Coronary artery (tissue), 2 donors: ENCODE measurements at regions not wholly inside any gene's neighbourhood (a gene's known extent, or its start where the extent isn't known, plus 50 kb on each side); places are given as distances from the start of the nearest gene placed in this dataset.

Experiments
- DNase-seq: peaks from one replicate; pipeline ENCODE4 v3.0.0-alpha.2; 2017; ENCODE audit warnings: low spot score
- H3K27ac ChIP-seq, 2 donors: fragments of 200-600 bp; sonication (generic); one replicate each; pipeline ENCODE4 v1.5.1; 2016 to 2019
- H3K4me3 ChIP-seq: fragments of 200-600 bp; sonication (generic); 2 replicates; pipeline ENCODE4 v1.5.1; 2016; ENCODE audit warnings: mild to moderate bottlenecking, moderate library complexity
- CTCF ChIP-seq: fragments of 200-600 bp; sonication (generic); IDR thresholded peaks from one replicate; pipeline ENCODE4 v1.5.1; 2019; ENCODE audit warnings: antibody characterized with exemption

DNA sequence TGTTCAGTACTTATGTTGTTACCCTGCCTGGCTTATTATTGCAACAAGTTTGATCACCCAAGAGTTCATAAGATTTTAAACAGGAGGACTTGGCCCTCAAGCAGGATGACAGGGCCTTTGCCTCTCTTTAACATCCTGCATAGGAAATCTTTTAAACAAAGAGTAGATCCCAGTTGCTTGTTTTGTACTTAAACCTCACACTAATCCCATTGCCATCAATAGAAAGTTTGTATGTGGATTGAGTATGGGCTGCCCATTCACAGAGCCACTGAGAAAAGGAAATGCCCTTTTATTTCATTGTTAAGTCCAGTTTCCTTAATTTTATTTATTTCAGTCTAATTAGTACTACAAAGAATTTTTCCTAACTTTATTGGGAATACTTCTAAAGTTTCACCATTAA lies 52.2 kb upstream of the FGF10 start:
- TF ChIP-seq CTCF, result no peak
- DNase-seq, result no peak
- Histone ChIP-seq H3K4me3 (no peak overlapping the region), H3K27ac (no peak overlapping the region)

GRCh38 chr5:44440186-44440585 lies 51.0 kb upstream of the FGF10 start:
- TF ChIP-seq CTCF, result no peak
- H3K27ac ChIP-seq, result no peak overlapping the region
- no peak overlapping the region for H3K4me3 ChIP-seq
- DNase-seq, result no peak
